Endothelial cell of umbilical vein (primary cell): ENCODE measurements at regions not wholly inside any gene's neighbourhood (a gene's known extent, or its start where the extent isn't known, plus 50 kb on each side); places are given as distances from the start of the nearest gene placed in this dataset.

Experiments used
- BruUV-seq: library from RNA; stranded (reverse); fragments of 400-500 nt; replicated peaks from 2 replicates; lab custom pipeline; 2021; lab: Mats Ljungman, UMichigan
- CTCF ChIA-PET: fragments of 300-600, 350-600 bp; sonication (Branson Sonifier 250); formaldehyde crosslinking; loops from one replicate; lab custom pipeline; 2021; ENCODE audit warnings: antibody characterized with exemption, inconsistent platforms; lab: Charles Lee
- POLR2A ChIA-PET: fragments of 300-600, 350-600 bp; sonication (Branson Sonifier 250); formaldehyde crosslinking; loops from one replicate; lab custom pipeline; 2021; ENCODE audit warnings: antibody characterized with exemption, inconsistent platforms; lab: Charles Lee
- DNase-seq: peaks from one replicate; pipeline ENCODE4 v3.0.0-alpha.2; 2011; ENCODE audit warnings: low read depth, low spot score
- FAIRE-seq: peaks from 2 replicates; lab custom pipeline; 2011; peaks lifted over from hg19 to GRCh38; lab: Jason Lieb, UNC
- H2AFZ ChIP-seq: 2 replicates; pipeline ENCODE4 v1.6.0; 2012; ENCODE audit warnings: low read depth, low read length, control low read depth, inconsistent platforms
- H3K27ac ChIP-seq: 2 replicates; pipeline ENCODE4 v1.5.1; 2011; ENCODE audit warnings: low read depth, mild to moderate bottlenecking, control low read depth, low read length, moderate library complexity; ENCODE audit not compliant: insufficient read depth
- H3K27me3 ChIP-seq, 2 experiments: 2 replicates each; pipeline versions ENCODE4 v1.6.0 to v1.6.1; 2011; ENCODE audit warnings: low read length in 2 of 2, mixed read lengths in 1 of 2; ENCODE audit not compliant: control insufficient read depth in 2 of 2, insufficient read depth in 2 of 2
- H3K36me3 ChIP-seq, 2 experiments: 2 replicates in 1 of 2; 3 replicates in 1 of 2; pipeline ENCODE4 v1.5.1; 2011; ENCODE audit warnings: low read length in 2 of 2, mild to moderate bottlenecking in 1 of 2, moderate library complexity in 1 of 2; ENCODE audit not compliant: control insufficient read depth in 2 of 2, insufficient read depth in 2 of 2; ENCODE audit errors: extremely low read depth in 1 of 2
- H3K4me1 ChIP-seq: 3 replicates; pipeline ENCODE4 v1.5.1; 2011; ENCODE audit warnings: mild to moderate bottlenecking, low read length; ENCODE audit not compliant: control insufficient read depth, insufficient read depth; ENCODE audit errors: extremely low read depth
- H3K4me2 ChIP-seq: 2 replicates; pipeline ENCODE4 v1.6.1; 2011; ENCODE audit warnings: low read length, control low read depth, mixed read lengths; ENCODE audit not compliant: insufficient read depth
- H3K4me3 ChIP-seq, 3 experiments: fragments of 200-600 bp in 1 of 3; sonication (generic), shearing (Covaris generic) in 1 of 3; replicated peaks in 1 of 3; 2 replicates each; pipeline ENCODE4 v1.5.1; 2011 to 2016; ENCODE audit warnings: control low read depth in 3 of 3, low read length in 3 of 3, mild to moderate bottlenecking in 2 of 3, inconsistent platforms in 1 of 3, low read depth in 1 of 3, moderate library complexity in 1 of 3; ENCODE audit not compliant: insufficient read depth in 1 of 3
- H3K79me2 ChIP-seq: 2 replicates; pipeline ENCODE4 v1.6.0; 2012; ENCODE audit warnings: low read length, inconsistent platforms; ENCODE audit not compliant: control insufficient read depth, insufficient read depth
- H3K9ac ChIP-seq: replicated peaks from 2 replicates; pipeline ENCODE3; 2011; ENCODE audit warnings: low read length, control low read depth; ENCODE audit not compliant: insufficient read depth; ENCODE audit errors: extremely low read depth
- H3K9me1 ChIP-seq: replicated peaks from 3 replicates; pipeline ENCODE4 v1.6.0; 2011; ENCODE audit warnings: mild to moderate bottlenecking, low read length; ENCODE audit not compliant: control insufficient read depth, insufficient read depth; ENCODE audit errors: extremely low read depth
- H3K9me3 ChIP-seq: replicated peaks from 2 replicates; pipeline ENCODE4 v1.5.1; 2012; ENCODE audit warnings: low read length, inconsistent platforms; ENCODE audit not compliant: control insufficient read depth, insufficient read depth
- H4K20me1 ChIP-seq: replicated peaks from 2 replicates; pipeline ENCODE3; 2011; ENCODE audit warnings: mild to moderate bottlenecking, low read length; ENCODE audit not compliant: control insufficient read depth, insufficient read depth; ENCODE audit errors: extremely low read depth
- FOS ChIP-seq: IDR thresholded peaks from 2 replicates; pipeline ENCODE4 v1.6.1; 2011; ENCODE audit warnings: mild to moderate bottlenecking, low read length, moderate library complexity, borderline replicate concordance; ENCODE audit not compliant: insufficient read depth
- JUN ChIP-seq: IDR thresholded peaks from 2 replicates; pipeline ENCODE4 v1.6.1; 2011; ENCODE audit warnings: borderline replicate concordance, low read depth; ENCODE audit not compliant: insufficient read length, insufficient read depth
- POLR2A ChIP-seq: IDR thresholded peaks from 2 replicates; pipeline ENCODE4 v1.6.1; 2012; ENCODE audit warnings: low read depth, mild to moderate bottlenecking, control low read depth, low read length
- dilution Hi-C: fragments of 300-500 bp; cut with MboI; formaldehyde crosslinking; loops from one replicate; pipeline ENCODE4 v1.15.0; 2019; ENCODE audit warnings: low sequenced_read_pairs; ENCODE audit not compliant: extremely low pct_ligation_motif_present
- intact Hi-C: fragments of 100-400 bp; cut with micrococcal nuclease; formaldehyde crosslinking; loops from one replicate; pipeline ENCODE4 v1.10.0; 2022
- TF ChIP-seq, protein P1 (sequence below), 2 donors: IDR thresholded peaks; 1 replicate in 1 of 2; 2 replicates in 1 of 2; pipeline ENCODE4 v1.5.1; 2011; ENCODE audit warnings: low read length in 2 of 2, mild to moderate bottlenecking in 2 of 2, moderate library complexity in 2 of 2, control low read depth in 1 of 2, inconsistent platforms in 1 of 2, low read depth in 1 of 2; ENCODE audit not compliant: insufficient read depth in 1 of 2; ENCODE audit errors: extremely low read depth in 1 of 2

DNA sequence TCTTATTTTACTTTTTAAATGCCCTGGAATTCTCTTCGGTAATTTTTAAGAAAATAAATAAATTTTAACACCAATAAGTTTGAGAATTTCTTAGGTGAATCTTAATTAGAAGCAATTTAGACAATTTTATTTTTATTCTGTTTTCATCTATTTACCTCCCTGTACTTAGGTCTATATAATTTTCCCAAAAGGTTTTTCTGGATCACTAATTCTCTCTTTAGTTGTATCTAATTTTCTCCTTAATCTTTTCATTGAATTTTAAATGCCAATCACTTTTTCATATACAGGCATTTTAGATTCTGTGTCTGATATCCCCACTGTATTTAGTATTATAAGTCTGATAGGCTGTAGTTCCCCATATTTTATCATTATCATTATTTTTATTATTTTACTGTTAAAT, 845.3 kb downstream of the TRIML1 start:
- intact Hi-C loops (no loop called here), dilution Hi-C loops (no loop called here)
- BruUV-seq = no TSS peak
- no peaks in the 10 kb centered on the region for H3K36me3 ChIP-seq
- H3K4me3 ChIP-seq = no peak overlapping the region
- TF ChIP-seq JUN = no peak
- no peak for TF ChIP-seq FOS
- no peak for TF ChIP-seq POLR2A
- no peaks in the 10 kb centered on the region for H3K9me1 ChIP-seq
- no peak overlapping the region for H3K9ac ChIP-seq
- no peaks in the 10 kb centered on the region for H4K20me1 ChIP-seq
- no peak overlapping the region for H3K27ac ChIP-seq
- H3K27me3 ChIP-seq = no peaks in the 10 kb centered on the region
- ChIA-PET POLR2A (no interaction called here), CTCF (no interaction called here)
- no peak overlapping the region for H2AFZ ChIP-seq
- no peak overlapping the region for H3K4me2 ChIP-seq
- FAIRE-seq (no peak), DNase-seq (no peak)
- H3K79me2 ChIP-seq = no peaks in the 10 kb centered on the region
- no peaks in the 10 kb centered on the region for H3K4me1 ChIP-seq
- no peaks in the 10 kb centered on the region for H3K9me3 ChIP-seq

DNA sequence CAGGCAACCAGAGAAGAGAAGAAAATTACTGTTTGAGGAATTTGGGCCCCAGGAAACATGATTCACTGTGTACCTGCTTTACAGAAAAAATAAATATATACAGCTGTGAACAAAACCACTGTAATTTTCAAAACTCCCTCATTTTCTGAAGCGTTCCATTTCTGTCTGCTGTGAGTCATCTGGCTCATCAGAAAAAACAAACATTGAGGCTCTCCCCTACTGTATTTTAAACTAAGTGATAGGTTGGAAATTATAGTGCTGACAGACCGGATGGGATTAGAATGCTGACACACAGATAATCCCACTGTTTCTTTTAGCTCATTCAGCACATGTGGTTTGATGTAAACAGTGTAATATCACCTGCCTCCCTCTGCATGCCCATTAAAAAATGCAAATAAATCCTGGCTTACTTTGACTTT, 847.0 kb downstream of the TRIML1 start:
- Histone ChIP-seq H3K27ac (no peak overlapping the region), H3K4me2 (no peak overlapping the region), H3K79me2 (no peaks in the 10 kb centered on the region), H3K4me3 (no peak overlapping the region), H3K4me1 (no peaks in the 10 kb centered on the region), H2AFZ (no peak overlapping the region), H3K9ac (no peak overlapping the region), H4K20me1 (no peaks in the 10 kb centered on the region), H3K9me3 (no peaks in the 10 kb centered on the region), H3K27me3 (no peaks in the 10 kb centered on the region), H3K36me3 (no peaks in the 10 kb centered on the region), H3K9me1 (no peaks in the 10 kb centered on the region)
- CTCF ChIA-PET = no interaction called here
- POLR2A ChIA-PET = no interaction called here
- TF ChIP-seq, protein P1, sequence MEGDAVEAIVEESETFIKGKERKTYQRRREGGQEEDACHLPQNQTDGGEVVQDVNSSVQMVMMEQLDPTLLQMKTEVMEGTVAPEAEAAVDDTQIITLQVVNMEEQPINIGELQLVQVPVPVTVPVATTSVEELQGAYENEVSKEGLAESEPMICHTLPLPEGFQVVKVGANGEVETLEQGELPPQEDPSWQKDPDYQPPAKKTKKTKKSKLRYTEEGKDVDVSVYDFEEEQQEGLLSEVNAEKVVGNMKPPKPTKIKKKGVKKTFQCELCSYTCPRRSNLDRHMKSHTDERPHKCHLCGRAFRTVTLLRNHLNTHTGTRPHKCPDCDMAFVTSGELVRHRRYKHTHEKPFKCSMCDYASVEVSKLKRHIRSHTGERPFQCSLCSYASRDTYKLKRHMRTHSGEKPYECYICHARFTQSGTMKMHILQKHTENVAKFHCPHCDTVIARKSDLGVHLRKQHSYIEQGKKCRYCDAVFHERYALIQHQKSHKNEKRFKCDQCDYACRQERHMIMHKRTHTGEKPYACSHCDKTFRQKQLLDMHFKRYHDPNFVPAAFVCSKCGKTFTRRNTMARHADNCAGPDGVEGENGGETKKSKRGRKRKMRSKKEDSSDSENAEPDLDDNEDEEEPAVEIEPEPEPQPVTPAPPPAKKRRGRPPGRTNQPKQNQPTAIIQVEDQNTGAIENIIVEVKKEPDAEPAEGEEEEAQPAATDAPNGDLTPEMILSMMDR (IDR thresholded peaks at IDR 0.05; ENCODE audit: extremely low read depth in 1 of 2, insufficient read depth in 1 of 2, low read depth in 1 of 2, low read length in 2 of 2) = no peak
- TF ChIP-seq POLR2A = no peak
- intact Hi-C loops (no loop called here), dilution Hi-C loops (no loop called here)
- DNase-seq (no peak), FAIRE-seq (no peak)
- no TSS peak for BruUV-seq
